ENCODE measurements at regions not wholly inside any gene's neighbourhood (a gene's known extent, or its start where the extent isn't known, plus 50 kb on each side); places are given as distances from the start of the nearest gene placed in this dataset.

DNA sequence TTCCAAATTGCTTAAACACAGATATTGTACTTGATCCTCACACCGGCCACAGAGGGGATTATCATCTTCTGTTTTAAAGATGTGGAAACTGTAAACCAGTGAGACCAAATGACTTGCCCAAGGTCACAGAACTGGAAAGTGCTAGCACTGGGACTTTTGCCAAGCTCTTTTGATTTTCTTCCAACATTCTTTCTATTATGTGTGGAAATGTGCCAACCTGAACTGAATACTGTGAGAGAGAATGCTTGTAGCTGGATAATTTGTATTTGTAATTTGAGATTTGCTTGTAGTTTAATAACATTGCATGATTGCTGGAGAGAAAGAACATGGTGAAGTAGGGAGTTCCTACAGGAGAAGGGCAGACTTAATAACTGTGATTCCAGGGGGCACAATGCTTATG is 977.9 kb upstream of the NUDT12 start:
- Histone ChIP-seq H3K4me1 (ENCODE audit: control insufficient read depth in 1 of 2, insufficient read depth in 2 of 2, low read depth in 1 of 2, low read length in 1 of 2) (peaks cover 3 to 7% of the 10 kb centered on the region in 2 experiments; a peak in 3 of 4 replicates), H3K79me2 (ENCODE audit: insufficient read depth) (no peaks in the 10 kb centered on the region), H3K27ac (ENCODE audit: low read depth in 2 of 2, low read length in 1 of 2) (peak overlapping the region in 1 of 2 experiments; percentile 58; a peak in 2 of 4 replicates), H3K4me2 (no peak overlapping the region), H3K36me3 (replicated peaks in 1 of 2; ENCODE audit: control insufficient read depth in 1 of 2, insufficient read depth in 2 of 2, low read length in 1 of 2) (no peaks in the 10 kb centered on the region), H3K9me3 (no peaks in the 10 kb centered on the region; the same call in 1 of the 2 replicates), H3K9me2 (no peaks in the 10 kb centered on the region), H3F3A (replicated peaks; ENCODE audit: insufficient read depth) (no peaks in the 10 kb centered on the region), H3K4me3 (ENCODE audit: low read depth in 2 of 2, low read length in 1 of 2) (no peak overlapping the region), H3K9ac (no peak overlapping the region), H3K27me3 (ENCODE audit: insufficient read depth) (no peaks in the 10 kb centered on the region), H4K20me1 (ENCODE audit: insufficient read depth) (no peaks in the 10 kb centered on the region), H2AFZ (ENCODE audit: low read depth) (peak overlapping the region; percentile 26; the same call in 1 of the 2 replicates)
- ChIA-PET POLR2A (no interaction called here), CTCF (no interaction called here)
- DNase-seq = no peak
- TF ChIP-seq NFIC (IDR thresholded peaks at IDR 0.05; ENCODE audit: borderline replicate concordance) (peak; percentile 76), GABPA (IDR thresholded peaks at IDR 0.05; ENCODE audit: low read depth) (no peak), GATA2 (CRISPR knock-in tag; IDR thresholded peaks at IDR 0.05) (no peak), RAD21 (IDR thresholded peaks at IDR 0.05; ENCODE audit: low read length) (no peak), TCF12 (IDR thresholded peaks at IDR 0.05) (no peak), JUND (IDR thresholded peaks at IDR 0.05) (no peak)
- 70% methylated on average over 1 of the region's 1 CpG for WGBS (ENCODE audit: low lambda C conversion rate)

DNA sequence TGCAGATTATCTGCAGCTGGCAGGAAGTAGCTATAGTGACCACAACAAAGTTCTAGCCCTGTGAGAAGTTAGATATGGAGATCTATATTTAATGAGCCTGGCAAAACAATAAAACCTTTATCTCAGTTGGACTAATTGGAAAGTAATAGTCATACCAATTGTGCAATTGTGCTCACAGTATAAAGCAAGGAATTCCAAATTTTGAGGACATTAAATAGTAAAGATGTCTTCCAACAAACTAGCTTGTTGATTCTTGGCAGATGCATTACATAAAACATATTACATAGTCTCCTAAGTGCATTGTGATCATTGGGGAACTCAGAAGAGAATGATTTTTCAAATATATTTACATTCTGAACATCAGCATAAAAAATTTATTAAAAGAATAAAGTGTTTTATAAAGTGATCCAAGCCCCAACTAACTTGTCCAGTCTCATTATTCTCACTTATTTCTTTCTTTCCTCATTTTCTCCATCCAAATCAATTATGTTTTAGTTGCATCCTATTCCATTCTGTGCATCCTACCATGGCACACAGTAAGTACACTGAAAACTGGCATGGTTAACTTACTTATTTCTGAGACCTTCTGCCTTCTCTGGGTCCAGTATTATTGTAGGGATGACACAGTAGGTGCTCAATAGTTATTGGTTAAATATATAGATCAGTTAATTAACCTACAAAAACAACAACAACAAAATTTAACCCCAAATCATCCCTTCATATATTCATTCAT is 977.2 kb upstream of the NUDT12 start:
- H3K9ac ChIP-seq = no peak overlapping the region
- H3F3A ChIP-seq (replicated peaks; ENCODE audit: insufficient read depth) = no peaks in the 10 kb centered on the region
- no peak for TF ChIP-seq POLR2AphosphoS5 (IDR thresholded peaks at IDR 0.05; ENCODE audit: low read depth, low read length)
- no peak for TF ChIP-seq TCF12 (IDR thresholded peaks at IDR 0.05)
- no peak for TF ChIP-seq TEAD4 (IDR thresholded peaks at IDR 0.05; ENCODE audit: borderline replicate concordance, insufficient read depth)
- TF ChIP-seq NFIC (IDR thresholded peaks at IDR 0.05; ENCODE audit: borderline replicate concordance) = no peak
- no peak for TF ChIP-seq FOXJ3 (CRISPR knock-in tag; IDR thresholded peaks at IDR 0.05)
- TF ChIP-seq, protein P1, sequence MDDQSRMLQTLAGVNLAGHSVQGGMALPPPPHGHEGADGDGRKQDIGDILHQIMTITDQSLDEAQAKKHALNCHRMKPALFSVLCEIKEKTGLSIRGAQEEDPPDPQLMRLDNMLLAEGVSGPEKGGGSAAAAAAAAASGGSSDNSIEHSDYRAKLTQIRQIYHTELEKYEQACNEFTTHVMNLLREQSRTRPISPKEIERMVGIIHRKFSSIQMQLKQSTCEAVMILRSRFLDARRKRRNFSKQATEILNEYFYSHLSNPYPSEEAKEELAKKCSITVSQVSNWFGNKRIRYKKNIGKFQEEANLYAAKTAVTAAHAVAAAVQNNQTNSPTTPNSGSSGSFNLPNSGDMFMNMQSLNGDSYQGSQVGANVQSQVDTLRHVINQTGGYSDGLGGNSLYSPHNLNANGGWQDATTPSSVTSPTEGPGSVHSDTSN (IDR thresholded peaks at IDR 0.05) = no peak
- no peak for TF ChIP-seq RFX5 (IDR thresholded peaks at IDR 0.05; ENCODE audit: low read length)
- no peak for TF ChIP-seq SIN3A (IDR thresholded peaks at IDR 0.05; ENCODE audit: borderline replicate concordance, low read depth, low read length)
- TF ChIP-seq, protein P2, sequence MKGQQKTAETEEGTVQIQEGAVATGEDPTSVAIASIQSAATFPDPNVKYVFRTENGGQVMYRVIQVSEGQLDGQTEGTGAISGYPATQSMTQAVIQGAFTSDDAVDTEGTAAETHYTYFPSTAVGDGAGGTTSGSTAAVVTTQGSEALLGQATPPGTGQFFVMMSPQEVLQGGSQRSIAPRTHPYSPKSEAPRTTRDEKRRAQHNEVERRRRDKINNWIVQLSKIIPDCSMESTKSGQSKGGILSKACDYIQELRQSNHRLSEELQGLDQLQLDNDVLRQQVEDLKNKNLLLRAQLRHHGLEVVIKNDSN (IDR thresholded peaks at IDR 0.05; ENCODE audit: borderline replicate concordance, low read depth) = no peak
- TF ChIP-seq, protein P3, sequence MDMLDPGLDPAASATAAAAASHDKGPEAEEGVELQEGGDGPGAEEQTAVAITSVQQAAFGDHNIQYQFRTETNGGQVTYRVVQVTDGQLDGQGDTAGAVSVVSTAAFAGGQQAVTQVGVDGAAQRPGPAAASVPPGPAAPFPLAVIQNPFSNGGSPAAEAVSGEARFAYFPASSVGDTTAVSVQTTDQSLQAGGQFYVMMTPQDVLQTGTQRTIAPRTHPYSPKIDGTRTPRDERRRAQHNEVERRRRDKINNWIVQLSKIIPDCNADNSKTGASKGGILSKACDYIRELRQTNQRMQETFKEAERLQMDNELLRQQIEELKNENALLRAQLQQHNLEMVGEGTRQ (IDR thresholded peaks at IDR 0.05; ENCODE audit: borderline replicate concordance, low read depth, low read length) = no peak
- TF ChIP-seq, protein P4, sequence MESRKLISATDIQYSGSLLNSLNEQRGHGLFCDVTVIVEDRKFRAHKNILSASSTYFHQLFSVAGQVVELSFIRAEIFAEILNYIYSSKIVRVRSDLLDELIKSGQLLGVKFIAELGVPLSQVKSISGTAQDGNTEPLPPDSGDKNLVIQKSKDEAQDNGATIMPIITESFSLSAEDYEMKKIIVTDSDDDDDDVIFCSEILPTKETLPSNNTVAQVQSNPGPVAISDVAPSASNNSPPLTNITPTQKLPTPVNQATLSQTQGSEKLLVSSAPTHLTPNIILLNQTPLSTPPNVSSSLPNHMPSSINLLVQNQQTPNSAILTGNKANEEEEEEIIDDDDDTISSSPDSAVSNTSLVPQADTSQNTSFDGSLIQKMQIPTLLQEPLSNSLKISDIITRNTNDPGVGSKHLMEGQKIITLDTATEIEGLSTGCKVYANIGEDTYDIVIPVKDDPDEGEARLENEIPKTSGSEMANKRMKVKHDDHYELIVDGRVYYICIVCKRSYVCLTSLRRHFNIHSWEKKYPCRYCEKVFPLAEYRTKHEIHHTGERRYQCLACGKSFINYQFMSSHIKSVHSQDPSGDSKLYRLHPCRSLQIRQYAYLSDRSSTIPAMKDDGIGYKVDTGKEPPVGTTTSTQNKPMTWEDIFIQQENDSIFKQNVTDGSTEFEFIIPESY (IDR thresholded peaks at IDR 0.05; ENCODE audit: borderline replicate concordance, low read depth) = no peak
- TF ChIP-seq, protein P5, sequence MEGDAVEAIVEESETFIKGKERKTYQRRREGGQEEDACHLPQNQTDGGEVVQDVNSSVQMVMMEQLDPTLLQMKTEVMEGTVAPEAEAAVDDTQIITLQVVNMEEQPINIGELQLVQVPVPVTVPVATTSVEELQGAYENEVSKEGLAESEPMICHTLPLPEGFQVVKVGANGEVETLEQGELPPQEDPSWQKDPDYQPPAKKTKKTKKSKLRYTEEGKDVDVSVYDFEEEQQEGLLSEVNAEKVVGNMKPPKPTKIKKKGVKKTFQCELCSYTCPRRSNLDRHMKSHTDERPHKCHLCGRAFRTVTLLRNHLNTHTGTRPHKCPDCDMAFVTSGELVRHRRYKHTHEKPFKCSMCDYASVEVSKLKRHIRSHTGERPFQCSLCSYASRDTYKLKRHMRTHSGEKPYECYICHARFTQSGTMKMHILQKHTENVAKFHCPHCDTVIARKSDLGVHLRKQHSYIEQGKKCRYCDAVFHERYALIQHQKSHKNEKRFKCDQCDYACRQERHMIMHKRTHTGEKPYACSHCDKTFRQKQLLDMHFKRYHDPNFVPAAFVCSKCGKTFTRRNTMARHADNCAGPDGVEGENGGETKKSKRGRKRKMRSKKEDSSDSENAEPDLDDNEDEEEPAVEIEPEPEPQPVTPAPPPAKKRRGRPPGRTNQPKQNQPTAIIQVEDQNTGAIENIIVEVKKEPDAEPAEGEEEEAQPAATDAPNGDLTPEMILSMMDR (IDR thresholded peaks at IDR 0.05) = no peak
- TF ChIP-seq EZH2phosphoT487 (IDR thresholded peaks at IDR 0.05; ENCODE audit: borderline replicate concordance, low read depth) = no peak
- TF ChIP-seq MEF2A (IDR thresholded peaks at IDR 0.05; ENCODE audit: borderline replicate concordance, low read depth) = no peak
- no peak for TF ChIP-seq SMC3 (IDR thresholded peaks at IDR 0.05; ENCODE audit: low read depth, low read length)
- no peak for TF ChIP-seq GATA2 (CRISPR knock-in tag; IDR thresholded peaks at IDR 0.05)
- TF ChIP-seq, protein P6, sequence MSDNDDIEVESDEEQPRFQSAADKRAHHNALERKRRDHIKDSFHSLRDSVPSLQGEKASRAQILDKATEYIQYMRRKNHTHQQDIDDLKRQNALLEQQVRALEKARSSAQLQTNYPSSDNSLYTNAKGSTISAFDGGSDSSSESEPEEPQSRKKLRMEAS (IDR thresholded peaks at IDR 0.05; ENCODE audit: low read depth) = no peak
- TF ChIP-seq FOXM1 (IDR thresholded peaks at IDR 0.05; ENCODE audit: low read depth) = no peak
- no peak for TF ChIP-seq RXRA (IDR thresholded peaks at IDR 0.05; ENCODE audit: borderline replicate concordance, low read depth)

More for the DNA sequence above, 977.2 kb upstream of the NUDT12 start:
- Histone ChIP-seq H3K4me1 (ENCODE audit: control insufficient read depth in 1 of 2, insufficient read depth in 2 of 2, low read depth in 1 of 2, low read length in 1 of 2) (peaks cover 3 to 7% of the 10 kb centered on the region in 2 experiments; a peak in 3 of 4 replicates), H3K79me2 (ENCODE audit: insufficient read depth) (no peaks in the 10 kb centered on the region), H4K20me1 (ENCODE audit: insufficient read depth) (no peaks in the 10 kb centered on the region), H3K36me3 (replicated peaks in 1 of 2; ENCODE audit: control insufficient read depth in 1 of 2, insufficient read depth in 2 of 2, low read length in 1 of 2) (no peaks in the 10 kb centered on the region), H3K4me2 (no peak overlapping the region), H3K9me2 (no peaks in the 10 kb centered on the region), H3K9me3 (no peaks in the 10 kb centered on the region; the same call in 1 of the 2 replicates), H3K4me3 (ENCODE audit: low read depth in 2 of 2, low read length in 1 of 2) (no peak overlapping the region), H3K27ac (ENCODE audit: low read depth in 2 of 2, low read length in 1 of 2) (no peak overlapping the region), H3K27me3 (ENCODE audit: insufficient read depth) (no peaks in the 10 kb centered on the region), H2AFZ (ENCODE audit: low read depth) (peak overlapping the region; percentile 26; the same call in 1 of the 2 replicates)
- POLR2A ChIA-PET = no interaction called here
- CTCF ChIA-PET = no interaction called here
- DNase-seq = no peak
